PC-9 (cell line): ENCODE measurements at regions not wholly inside any gene's neighbourhood (a gene's known extent, or its start where the extent isn't known, plus 50 kb on each side); places are given as distances from the start of the nearest gene placed in this dataset.
A peak's percentile ranks its signal among the peaks of the same experiment; 100 is the strongest.

Source experiments
- BruUV-seq: library from RNA; stranded (reverse); fragments of 400-500 nt; replicated peaks from 2 replicates; lab custom pipeline; 2021; lab: Mats Ljungman, UMichigan
- CTCF ChIA-PET: fragments of 300-600 bp; sonication (Branson Sonifier 250); formaldehyde crosslinking; loops from one replicate; lab custom pipeline; 2022; ENCODE audit warnings: antibody characterized with exemption; lab: Charles Lee
- POLR2A ChIA-PET: fragments of 300-600 bp; sonication (Branson Sonifier 250); formaldehyde crosslinking; loops from one replicate; lab custom pipeline; 2022; ENCODE audit warnings: antibody characterized with exemption; ENCODE audit not compliant: unreplicated experiment; lab: Charles Lee
- DNase-seq, 2 experiments: peaks; one replicate each; pipeline versions ENCODE4 v3.0.0 to v3.0.0-alpha.2; 2015 to 2022; ENCODE audit warnings: mixed read lengths in 1 of 2
- H2AFZ ChIP-seq: fragments of 200-600 bp; sonication (generic); 2 replicates; pipeline ENCODE4 v1.8.1; 2017; ENCODE audit warnings: antibody characterized with exemption
- H3F3A ChIP-seq: fragments of 200-600 bp; sonication (generic); 2 replicates; pipeline ENCODE4 v1.8.1; 2017; ENCODE audit warnings: antibody characterized with exemption, mild to moderate bottlenecking, low read depth; ENCODE audit not compliant: insufficient read depth
- H3K27ac ChIP-seq: fragments of 200-600 bp; sonication (generic); 2 replicates; pipeline ENCODE4 v1.6.1; 2016; ENCODE audit warnings: mixed run types
- H3K27me3 ChIP-seq: fragments of 200-600 bp; sonication (generic); 2 replicates; pipeline ENCODE4 v1.6.1; 2016; ENCODE audit warnings: low read depth, mixed run types; ENCODE audit not compliant: insufficient read depth
- H3K36me3 ChIP-seq: fragments of 200-600 bp; sonication (generic); 2 replicates; pipeline ENCODE4 v1.6.1; 2016; ENCODE audit warnings: low read depth, mixed run types
- H3K4me1 ChIP-seq: fragments of 200-600 bp; sonication (generic); replicated peaks from 2 replicates; pipeline ENCODE4 v1.6.1; 2016; ENCODE audit warnings: mixed run types; ENCODE audit not compliant: insufficient read depth
- H3K4me2 ChIP-seq: fragments of 200-600 bp; sonication (generic); 2 replicates; pipeline ENCODE4 v1.6.1; 2017; ENCODE audit warnings: mixed run types
- H3K4me3 ChIP-seq: fragments of 200-600 bp; sonication (generic); 2 replicates; pipeline ENCODE4 v1.6.1; 2016; ENCODE audit warnings: mixed run types
- H3K79me2 ChIP-seq: fragments of 200-600 bp; sonication (generic); 2 replicates; pipeline ENCODE4 v1.6.1; 2017; ENCODE audit warnings: low read depth, mixed run types
- H3K9me2 ChIP-seq: fragments of 200-600 bp; sonication (generic); 2 replicates; pipeline ENCODE4 v1.8.1; 2017; ENCODE audit warnings: mild to moderate bottlenecking; ENCODE audit not compliant: insufficient read depth
- H3K9me3 ChIP-seq: fragments of 200-600 bp; sonication (generic); 2 replicates; pipeline ENCODE4 v1.8.1; 2016; ENCODE audit warnings: low read depth; ENCODE audit not compliant: insufficient read depth
- H4K20me1 ChIP-seq: fragments of 200-600 bp; sonication (generic); 2 replicates; pipeline ENCODE4 v1.8.1; 2017; ENCODE audit not compliant: insufficient read depth
- EZH2 ChIP-seq: fragments of 200-600 bp; sonication (generic); IDR thresholded peaks from 2 replicates; pipeline ENCODE4 v1.8.0; 2017; ENCODE audit warnings: antibody characterized with exemption, low read depth
- intact Hi-C: fragments of 100-400 bp; cut with micrococcal nuclease; formaldehyde crosslinking; loops from one replicate; pipeline ENCODE4 v1.10.0; 2022; ENCODE audit not compliant: unreplicated experiment
- TF ChIP-seq, protein P1 (sequence below): fragments of 200-600 bp; sonication (generic); conservative IDR thresholded peaks from 2 replicates; pipeline ENCODE4 v1.6.1; 2017; ENCODE audit warnings: mixed run types, antibody characterized with exemption, mild to moderate bottlenecking, moderate library complexity

DNA sequence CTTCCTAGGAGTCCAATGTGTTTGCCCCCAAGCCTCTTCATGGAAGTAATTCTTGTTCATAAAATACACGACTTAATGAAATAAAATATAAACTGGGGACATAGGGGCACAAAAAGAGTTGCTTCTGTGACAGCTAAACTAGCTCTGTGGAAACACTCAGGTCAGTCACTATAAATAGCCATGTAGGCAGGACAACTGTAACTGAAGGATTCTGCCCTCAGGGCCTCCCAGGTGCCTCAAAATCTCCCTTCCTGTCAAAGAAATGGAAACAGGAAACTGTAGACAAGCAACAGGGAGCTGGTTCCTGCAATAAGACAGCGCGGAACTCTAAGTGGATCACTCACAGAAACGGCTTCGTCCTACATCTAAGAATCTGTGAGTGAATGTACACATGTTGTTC lies 178.1 kb upstream of the ZFHX3 start:
- H3K4me1 ChIP-seq: no peaks in the 10 kb centered on the region
- H3K36me3 ChIP-seq: no peaks in the 10 kb centered on the region
- no peaks in the 10 kb centered on the region for H3F3A ChIP-seq
- 0 out of 2 replicates have a peak, but pooled peaks cover 4% of the 10 kb centered on the region for H3K9me2 ChIP-seq
- H3K27ac ChIP-seq: no peak overlapping the region
- H3K4me2 ChIP-seq: no peak overlapping the region
- H4K20me1 ChIP-seq: no peaks in the 10 kb centered on the region
- H3K9me3 ChIP-seq: no peaks in the 10 kb centered on the region
- BruUV-seq: no TSS peak
- no peak overlapping the region for H2AFZ ChIP-seq
- H3K79me2 ChIP-seq: no peaks in the 10 kb centered on the region
- CTCF ChIA-PET: no interaction called here
- intact Hi-C loops: no loop called here
- POLR2A ChIA-PET: no interaction called here
- TF ChIP-seq, protein P1, sequence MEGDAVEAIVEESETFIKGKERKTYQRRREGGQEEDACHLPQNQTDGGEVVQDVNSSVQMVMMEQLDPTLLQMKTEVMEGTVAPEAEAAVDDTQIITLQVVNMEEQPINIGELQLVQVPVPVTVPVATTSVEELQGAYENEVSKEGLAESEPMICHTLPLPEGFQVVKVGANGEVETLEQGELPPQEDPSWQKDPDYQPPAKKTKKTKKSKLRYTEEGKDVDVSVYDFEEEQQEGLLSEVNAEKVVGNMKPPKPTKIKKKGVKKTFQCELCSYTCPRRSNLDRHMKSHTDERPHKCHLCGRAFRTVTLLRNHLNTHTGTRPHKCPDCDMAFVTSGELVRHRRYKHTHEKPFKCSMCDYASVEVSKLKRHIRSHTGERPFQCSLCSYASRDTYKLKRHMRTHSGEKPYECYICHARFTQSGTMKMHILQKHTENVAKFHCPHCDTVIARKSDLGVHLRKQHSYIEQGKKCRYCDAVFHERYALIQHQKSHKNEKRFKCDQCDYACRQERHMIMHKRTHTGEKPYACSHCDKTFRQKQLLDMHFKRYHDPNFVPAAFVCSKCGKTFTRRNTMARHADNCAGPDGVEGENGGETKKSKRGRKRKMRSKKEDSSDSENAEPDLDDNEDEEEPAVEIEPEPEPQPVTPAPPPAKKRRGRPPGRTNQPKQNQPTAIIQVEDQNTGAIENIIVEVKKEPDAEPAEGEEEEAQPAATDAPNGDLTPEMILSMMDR: no peak
- no peak for TF ChIP-seq EZH2
- DNase-seq: no peak
- peaks cover 36% of the 10 kb centered on the region for H3K27me3 ChIP-seq
- no peak overlapping the region for H3K4me3 ChIP-seq

DNA sequence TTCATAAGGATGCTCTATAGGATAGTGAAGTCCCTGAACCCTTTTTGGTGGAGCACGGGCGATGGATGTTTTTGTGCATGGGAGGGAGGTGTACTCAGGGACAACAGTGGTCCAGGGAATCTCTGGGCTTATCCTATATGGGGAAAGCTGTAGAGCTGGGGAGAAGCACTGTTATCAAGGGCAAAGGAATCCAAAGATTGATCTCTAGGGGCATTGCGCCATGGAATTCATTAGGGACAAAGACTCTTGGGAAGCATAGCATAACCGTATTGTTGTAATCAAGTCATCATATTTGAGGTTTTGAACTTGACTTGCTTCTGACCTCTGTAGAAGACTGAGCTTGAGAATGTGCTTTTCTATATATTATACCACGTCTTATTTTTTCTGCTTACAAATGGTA lies 172.9 kb upstream of the ZFHX3 start:
- H3K4me2 ChIP-seq: no peak overlapping the region
- 0 out of 2 replicates have a peak, but pooled peaks cover 4% of the 10 kb centered on the region for H3K9me2 ChIP-seq
- no TSS peak for BruUV-seq
- H4K20me1 ChIP-seq: no peaks in the 10 kb centered on the region
- no peaks in the 10 kb centered on the region for H3F3A ChIP-seq
- H3K27ac ChIP-seq: no peak overlapping the region
- no peak for TF ChIP-seq EZH2
- TF ChIP-seq, protein P1: no peak
- peaks cover 14% of the 10 kb centered on the region for H3K27me3 ChIP-seq
- H3K4me1 ChIP-seq: no peaks in the 10 kb centered on the region
- no peaks in the 10 kb centered on the region for H3K9me3 ChIP-seq
- CTCF ChIA-PET: no interaction called here
- DNase-seq: no peak
- no peak overlapping the region for H2AFZ ChIP-seq
- H3K4me3 ChIP-seq: no peak overlapping the region
- no peaks in the 10 kb centered on the region for H3K79me2 ChIP-seq
- POLR2A ChIA-PET: no interaction called here
- H3K36me3 ChIP-seq: no peaks in the 10 kb centered on the region
- intact Hi-C loops: no loop called here

DNA sequence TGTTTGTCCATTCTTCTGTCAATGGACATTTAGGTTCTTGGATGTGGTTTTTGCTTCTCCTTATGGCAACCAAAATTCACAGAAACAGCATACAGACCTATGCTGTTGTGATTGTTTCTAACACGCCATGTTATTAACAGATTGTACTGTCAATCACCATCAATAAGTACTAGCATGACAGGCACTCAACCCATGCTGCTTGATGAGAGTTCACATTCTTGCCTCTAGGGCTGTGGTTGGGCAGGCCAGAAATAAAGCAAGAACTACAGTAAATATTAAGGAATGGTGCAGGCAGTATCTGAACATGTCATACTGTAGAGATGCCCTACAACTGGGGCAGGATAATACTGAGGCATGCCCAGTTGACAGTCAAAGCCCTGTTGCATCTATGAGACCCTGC lies 171.2 kb upstream of the ZFHX3 start:
- CTCF ChIA-PET: no interaction called here
- intact Hi-C loops: loop anchor here (5.0 kb wide), 1 partner anchor 717 kb away; no protein-coding TSS in a partner anchor

More for the DNA sequence above, 171.2 kb upstream of the ZFHX3 start:
- H3K4me1 ChIP-seq: no peaks in the 10 kb centered on the region
- H3K4me3 ChIP-seq: no peak overlapping the region
- no peaks in the 10 kb centered on the region for H3K79me2 ChIP-seq
- TF ChIP-seq EZH2: no peak
- TF ChIP-seq, protein P1: 0 out of 2 replicates have a peak, but pooled peaks have one; percentile 21
- POLR2A ChIA-PET: no interaction called here
- 0 out of 2 replicates have a peak, but pooled peaks cover 4% of the 10 kb centered on the region for H3K9me2 ChIP-seq
- H4K20me1 ChIP-seq: no peaks in the 10 kb centered on the region
- no peaks in the 10 kb centered on the region for H3K36me3 ChIP-seq
- no peak overlapping the region for H3K27ac ChIP-seq
- no peak overlapping the region for H2AFZ ChIP-seq
- H3K27me3 ChIP-seq: peaks cover 10% of the 10 kb centered on the region
- DNase-seq: no peak
- H3K9me3 ChIP-seq: no peaks in the 10 kb centered on the region
- H3F3A ChIP-seq: no peaks in the 10 kb centered on the region
- no peak overlapping the region for H3K4me2 ChIP-seq
- no TSS peak for BruUV-seq
